MM.1S (cell line): ENCODE measurements at regions not wholly inside any gene's neighbourhood (a gene's known extent, or its start where the extent isn't known, plus 50 kb on each side); places are given as distances from the start of the nearest gene placed in this dataset.

ENCODE experiments used
- DNase-seq: peaks from one replicate; pipeline ENCODE4 v3.0.0-alpha.2; 2015
- H2AFZ ChIP-seq: fragments of 300-600 bp; sonication (generic); 2 replicates; pipeline ENCODE4 v1.6.0; 2016; ENCODE audit warnings: antibody characterized with exemption, low read length
- H3F3A ChIP-seq: fragments of 300-600 bp; sonication (generic); 2 replicates; pipeline ENCODE4 v1.6.1; 2016; ENCODE audit warnings: mild to moderate bottlenecking, antibody characterized with exemption, low read length, moderate library complexity, mixed read lengths; ENCODE audit not compliant: insufficient read depth
- H3K27ac ChIP-seq: fragments of 300-600 bp; sonication (generic); 2 replicates; pipeline ENCODE4 v1.5.1; 2016; ENCODE audit warnings: mild to moderate bottlenecking, low read length
- H3K27me3 ChIP-seq: fragments of 300-600 bp; sonication (generic); replicated peaks from 2 replicates; pipeline ENCODE4 v1.6.0; 2016; ENCODE audit warnings: low read length; ENCODE audit not compliant: insufficient read depth
- H3K36me3 ChIP-seq: fragments of 300-600 bp; sonication (generic); replicated peaks from 2 replicates; pipeline ENCODE4 v1.6.1; 2016; ENCODE audit warnings: mild to moderate bottlenecking, low read length, mixed read lengths; ENCODE audit not compliant: insufficient read depth
- H3K4me1 ChIP-seq: fragments of 300-600 bp; sonication (generic); 2 replicates; pipeline ENCODE4 v1.6.1; 2016; ENCODE audit warnings: low read length, mixed read lengths
- H3K4me2 ChIP-seq: fragments of 300-600 bp; sonication (generic); 2 replicates; pipeline ENCODE4 v1.6.0; 2016; ENCODE audit warnings: low read depth, low read length
- H3K4me3 ChIP-seq: fragments of 300-600 bp; sonication (generic); 2 replicates; pipeline ENCODE4 v1.5.1; 2016; ENCODE audit warnings: low read length, mixed read lengths
- H3K79me2 ChIP-seq: fragments of 300-600 bp; sonication (generic); 2 replicates; pipeline ENCODE4 v1.6.1; 2016; ENCODE audit warnings: mixed run types, low read length, mixed read lengths
- H3K9ac ChIP-seq: fragments of 300-600 bp; sonication (generic); 2 replicates; pipeline ENCODE4 v1.6.1; 2016; ENCODE audit warnings: low read length, mixed read lengths
- H3K9me2 ChIP-seq: fragments of 300-600 bp; sonication (generic); replicated peaks from 2 replicates; pipeline ENCODE4 v1.6.1; 2016; ENCODE audit warnings: mild to moderate bottlenecking, low read length, mixed read lengths; ENCODE audit not compliant: insufficient read depth
- H3K9me3 ChIP-seq: fragments of 300-600 bp; sonication (generic); replicated peaks from 2 replicates; pipeline ENCODE4 v1.6.1; 2016; ENCODE audit warnings: mild to moderate bottlenecking, low read length, mixed read lengths; ENCODE audit not compliant: insufficient read depth
- H4K20me1 ChIP-seq: fragments of 300-600 bp; sonication (generic); 2 replicates; pipeline ENCODE4 v1.6.1; 2016; ENCODE audit warnings: mild to moderate bottlenecking, low read length, moderate library complexity, mixed read lengths; ENCODE audit not compliant: insufficient read depth
- EZH2 ChIP-seq: fragments of 300-600 bp; sonication (generic); optimal IDR thresholded peaks from 2 replicates; pipeline ENCODE3; 2017; ENCODE audit warnings: low read depth, mild to moderate bottlenecking, antibody characterized with exemption, low read length, mixed read lengths
- EZH2phosphoT487 ChIP-seq: fragments of 300-600 bp; sonication (generic); IDR thresholded peaks from 2 replicates; pipeline ENCODE4 v1.6.1; 2018; ENCODE audit warnings: antibody characterized with exemption, low read length
- TF ChIP-seq, protein P1 (sequence below): fragments of 300-600 bp; sonication (generic); IDR thresholded peaks from 2 replicates; pipeline ENCODE4 v1.5.1; 2016; ENCODE audit warnings: antibody characterized with exemption, low read length, mixed read lengths

- DNase-seq: no peak
Measured at GRCh38 chr12:38384816-38385378, 68.3 kb downstream of the ALG10B start.

DNA sequence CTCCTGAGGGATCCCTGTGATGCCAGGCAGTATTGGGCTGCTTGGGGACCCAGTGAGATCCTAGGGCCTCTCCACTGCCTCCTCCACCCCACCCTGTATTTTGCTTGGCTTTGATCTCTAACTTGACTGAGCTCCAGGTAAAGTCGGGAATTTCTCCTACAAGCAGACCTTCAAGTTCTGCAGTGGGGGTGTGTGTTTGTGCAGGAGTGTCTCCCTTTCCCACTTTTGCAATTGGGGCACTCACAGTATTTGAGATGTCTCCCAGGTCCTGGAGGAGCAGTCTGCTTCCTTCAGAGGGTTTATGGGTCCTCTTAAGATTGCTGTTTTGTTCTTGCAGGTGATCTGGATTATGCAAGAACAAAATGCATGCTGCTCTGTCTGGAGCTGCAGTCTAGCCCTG is 68.9 kb downstream of the ALG10B start:
- Histone ChIP-seq H3K36me3 (no peaks in the 10 kb centered on the region), H2AFZ (no peak overlapping the region), H3K4me3 (no peak overlapping the region), H3K9me2 (no peaks in the 10 kb centered on the region), H3K27me3 (no peaks in the 10 kb centered on the region), H3K4me1 (peaks cover 7% of the 10 kb centered on the region; the same call in 1 of the 2 replicates), H3K4me2 (no peak overlapping the region), H3K27ac (no peak overlapping the region), H3K9ac (no peak overlapping the region), H3F3A (no peaks in the 10 kb centered on the region), H4K20me1 (no peaks in the 10 kb centered on the region), H3K79me2 (no peaks in the 10 kb centered on the region), H3K9me3 (no peaks in the 10 kb centered on the region)
- DNase-seq: no peak
- TF ChIP-seq EZH2 (no peak), EZH2phosphoT487 (no peak)
- TF ChIP-seq, protein P1, sequence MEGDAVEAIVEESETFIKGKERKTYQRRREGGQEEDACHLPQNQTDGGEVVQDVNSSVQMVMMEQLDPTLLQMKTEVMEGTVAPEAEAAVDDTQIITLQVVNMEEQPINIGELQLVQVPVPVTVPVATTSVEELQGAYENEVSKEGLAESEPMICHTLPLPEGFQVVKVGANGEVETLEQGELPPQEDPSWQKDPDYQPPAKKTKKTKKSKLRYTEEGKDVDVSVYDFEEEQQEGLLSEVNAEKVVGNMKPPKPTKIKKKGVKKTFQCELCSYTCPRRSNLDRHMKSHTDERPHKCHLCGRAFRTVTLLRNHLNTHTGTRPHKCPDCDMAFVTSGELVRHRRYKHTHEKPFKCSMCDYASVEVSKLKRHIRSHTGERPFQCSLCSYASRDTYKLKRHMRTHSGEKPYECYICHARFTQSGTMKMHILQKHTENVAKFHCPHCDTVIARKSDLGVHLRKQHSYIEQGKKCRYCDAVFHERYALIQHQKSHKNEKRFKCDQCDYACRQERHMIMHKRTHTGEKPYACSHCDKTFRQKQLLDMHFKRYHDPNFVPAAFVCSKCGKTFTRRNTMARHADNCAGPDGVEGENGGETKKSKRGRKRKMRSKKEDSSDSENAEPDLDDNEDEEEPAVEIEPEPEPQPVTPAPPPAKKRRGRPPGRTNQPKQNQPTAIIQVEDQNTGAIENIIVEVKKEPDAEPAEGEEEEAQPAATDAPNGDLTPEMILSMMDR: no peak

More at GRCh38 chr12:38384816-38385378, 68.3 kb downstream of the ALG10B start:
- no peaks in the 10 kb centered on the region for H3K79me2 ChIP-seq
- H3K27me3 ChIP-seq: no peaks in the 10 kb centered on the region
- no peak overlapping the region for H3K27ac ChIP-seq
- no peaks in the 10 kb centered on the region for H3K9me3 ChIP-seq
- no peak overlapping the region for H3K9ac ChIP-seq
- no peak overlapping the region for H2AFZ ChIP-seq
- no peaks in the 10 kb centered on the region for H3F3A ChIP-seq
- no peak overlapping the region for H3K4me3 ChIP-seq
- no peak overlapping the region for H3K4me2 ChIP-seq
- H3K36me3 ChIP-seq: no peaks in the 10 kb centered on the region
- H3K4me1 ChIP-seq: peaks cover 7% of the 10 kb centered on the region; the same call in 1 of the 2 replicates
- TF ChIP-seq, protein P1: peak; percentile 29
- TF ChIP-seq EZH2 (no peak), EZH2phosphoT487 (no peak)
- H3K9me2 ChIP-seq: no peaks in the 10 kb centered on the region
- H4K20me1 ChIP-seq: no peaks in the 10 kb centered on the region

DNA sequence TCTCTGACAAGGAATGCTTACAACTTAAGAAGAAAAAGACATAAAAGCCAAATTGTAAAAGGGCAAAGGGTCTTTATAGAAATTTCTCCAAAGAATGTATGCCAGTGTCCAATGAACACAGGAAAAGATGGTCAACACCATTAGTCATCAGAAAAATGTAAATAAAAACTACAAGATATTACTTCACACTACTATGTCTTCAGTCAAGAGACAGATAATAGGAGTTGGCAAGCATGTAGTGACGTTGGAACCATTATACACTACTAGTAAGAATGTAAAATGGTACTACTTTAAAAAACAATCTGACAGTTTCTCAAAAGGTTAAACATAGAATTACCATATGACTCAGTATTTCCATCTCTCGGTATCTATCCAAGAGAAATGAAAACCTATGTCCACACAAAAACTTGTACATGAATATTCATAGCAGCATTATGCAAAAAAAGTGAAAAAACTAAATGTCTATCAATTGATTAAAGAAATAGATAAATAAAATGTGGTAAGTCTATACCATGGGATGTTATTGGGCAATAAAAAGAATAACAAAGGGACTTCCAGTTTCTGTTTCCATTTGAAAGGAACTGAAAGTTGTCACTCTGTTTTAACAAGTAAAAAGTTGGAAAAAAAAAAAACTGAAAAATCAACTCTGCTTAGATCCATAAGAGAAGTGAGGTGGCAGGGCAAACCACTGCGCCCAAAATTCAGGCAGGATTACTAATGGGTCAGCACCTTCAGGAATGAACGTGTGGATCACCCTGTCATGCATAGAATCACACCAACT is 69.8 kb downstream of the ALG10B start:
- Histone ChIP-seq H3K27me3 (no peaks in the 10 kb centered on the region), H2AFZ (peak overlapping the region; percentile 56; the same call in 1 of the 2 replicates), H3K9me2 (no peaks in the 10 kb centered on the region), H3K9me3 (no peaks in the 10 kb centered on the region), H3F3A (no peaks in the 10 kb centered on the region), H3K4me1 (peaks cover 10% of the 10 kb centered on the region; the same call in 1 of the 2 replicates), H3K4me3 (peak overlapping the region; percentile 24), H3K36me3 (no peaks in the 10 kb centered on the region), H3K79me2 (no peaks in the 10 kb centered on the region), H4K20me1 (no peaks in the 10 kb centered on the region), H3K9ac (no peak overlapping the region), H3K27ac (peak overlapping the region; percentile 3; the same call in 1 of the 2 replicates), H3K4me2 (peak overlapping the region; percentile 65)
- peak; percentile 51 for DNase-seq
- no peak for TF ChIP-seq EZH2phosphoT487
